ENCODE measurements at regions not wholly inside any gene's neighbourhood (a gene's known extent, or its start where the extent isn't known, plus 50 kb on each side); places are given as distances from the start of the nearest gene placed in this dataset.

GRCh38 chr18:22670914-22671313 is 253.2 kb upstream of the CTAGE1 start (continued):
- TF ChIP-seq RUNX3 (IDR thresholded peaks at IDR 0.05; ENCODE audit: low read length) (peak; percentile 8; the same call in 1 of the 2 replicates), MYC (IDR thresholded peaks at IDR 0.05; ENCODE audit: insufficient read depth, insufficient read length, insufficient replicate concordance, low read length, severe bottlenecking) (no peak), ZNF622 (IDR thresholded peaks at IDR 0.05) (no peak), IKZF2 (IDR thresholded peaks at IDR 0.05) (peak; percentile 74 to 80), MTA2 (IDR thresholded peaks at IDR 0.05; ENCODE audit: low read depth) (peak; percentile 55; the same call in 1 of the 2 replicates), EED (IDR thresholded peaks at IDR 0.05; ENCODE audit: low read depth) (peak; percentile 75), ATF2 (IDR thresholded peaks at IDR 0.05; ENCODE audit: low read length) (no peak), TBL1XR1 (IDR thresholded peaks at IDR 0.05; ENCODE audit: low read depth, low read length) (no peak), MEF2B (IDR thresholded peaks at IDR 0.05; ENCODE audit: partially characterized antibody, poor library complexity, severe bottlenecking) (peak; percentile 28), TAF1 (IDR thresholded peaks at IDR 0.05; ENCODE audit: borderline replicate concordance, low read depth, low read length) (no peak), SMC3 (IDR thresholded peaks at IDR 0.05; ENCODE audit: borderline replicate concordance, low read length) (no peak), DPF2 (IDR thresholded peaks at IDR 0.05) (0 out of 2 replicates have a peak, but pooled peaks have one; percentile 27), ATF7 (IDR thresholded peaks at IDR 0.05; ENCODE audit: low read depth) (no peak), BACH1 (IDR thresholded peaks at IDR 0.05; ENCODE audit: borderline replicate concordance) (no peak), CHD2 (IDR thresholded peaks at IDR 0.05; ENCODE audit: borderline replicate concordance, low read depth, low read length) (no peak), NFXL1 (IDR thresholded peaks at IDR 0.05; ENCODE audit: borderline replicate concordance) (no peak), SIN3A (IDR thresholded peaks at IDR 0.05; ENCODE audit: low read depth, low read length) (no peak), IKZF1 (conservative IDR thresholded peaks at IDR 0.05) (peak; percentile 80), ZBED1 (IDR thresholded peaks at IDR 0.05; ENCODE audit: borderline replicate concordance) (no peak), ZNF592 (IDR thresholded peaks at IDR 0.05) (no peak), NFYA (IDR thresholded peaks at IDR 0.05; ENCODE audit: borderline replicate concordance, low read depth, low read length) (no peak), PKNOX1 (IDR thresholded peaks at IDR 0.05) (no peak), HDGF (IDR thresholded peaks at IDR 0.05) (no peak), ETV6 (conservative IDR thresholded peaks at IDR 0.05 in 1 of 2, IDR thresholded peaks at IDR 0.05 in 1 of 2; ENCODE audit: borderline replicate concordance in 1 of 2, low read depth in 1 of 2) (no peak), NFIC (IDR thresholded peaks at IDR 0.05; ENCODE audit: low read depth, low read length) (no peak; the same call in 1 of the 2 replicates), MAX (IDR thresholded peaks at IDR 0.05; ENCODE audit: low read depth, low read length) (no peak), SIX5 (IDR thresholded peaks at IDR 0.05; ENCODE audit: low read depth, low read length, severe bottlenecking) (no peak), POLR2AphosphoS5 (IDR thresholded peaks at IDR 0.05; ENCODE audit: low read length) (no peak)

All from GM12878 (cell line).